ENCODE measurements at regions not wholly inside any gene's neighbourhood (a gene's known extent, or its start where the extent isn't known, plus 50 kb on each side); places are given as distances from the start of the nearest gene placed in this dataset.

DNA sequence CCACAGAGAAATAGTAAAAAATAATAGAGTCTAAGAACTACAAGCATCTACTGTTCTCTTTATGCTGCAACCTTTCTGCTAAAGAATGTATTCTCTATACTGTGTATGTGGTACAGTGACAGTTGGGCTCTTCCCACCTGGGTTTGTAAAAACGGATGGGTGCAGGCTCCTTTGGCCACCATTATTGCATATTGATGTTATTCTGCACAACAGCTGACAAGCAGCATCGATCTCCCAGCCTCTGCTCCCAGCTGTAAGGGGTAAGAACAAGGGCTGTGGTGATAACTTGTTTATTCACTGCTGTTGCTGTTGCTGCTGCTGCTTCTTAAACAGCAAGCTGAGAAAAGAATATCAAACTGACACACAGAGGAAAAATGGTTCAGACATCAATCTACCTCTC is 56.1 kb downstream of the KCNRG start:
- DNase-seq (ENCODE audit: low read depth), result no peak

DNA sequence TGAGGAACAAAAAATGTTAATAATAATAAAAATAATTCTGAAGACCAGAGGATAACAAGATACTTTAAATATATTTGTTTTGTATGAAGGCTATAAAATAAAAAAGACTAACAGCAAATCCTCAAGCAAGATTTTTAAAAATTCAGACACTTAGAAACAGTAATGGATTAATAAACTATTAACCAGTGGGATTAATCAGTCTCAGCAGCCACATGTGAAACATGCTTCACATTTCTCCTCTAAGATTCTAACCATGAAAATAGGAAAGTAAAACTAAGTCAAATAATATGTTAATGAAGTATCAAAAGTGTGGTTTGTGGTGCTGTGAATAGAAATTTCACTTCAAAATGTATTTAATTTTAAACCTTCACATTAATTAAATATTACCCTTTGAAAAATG is 57.4 kb downstream of the KCNRG start:
- DNase-seq (ENCODE audit: low read depth), result no peak

DNA sequence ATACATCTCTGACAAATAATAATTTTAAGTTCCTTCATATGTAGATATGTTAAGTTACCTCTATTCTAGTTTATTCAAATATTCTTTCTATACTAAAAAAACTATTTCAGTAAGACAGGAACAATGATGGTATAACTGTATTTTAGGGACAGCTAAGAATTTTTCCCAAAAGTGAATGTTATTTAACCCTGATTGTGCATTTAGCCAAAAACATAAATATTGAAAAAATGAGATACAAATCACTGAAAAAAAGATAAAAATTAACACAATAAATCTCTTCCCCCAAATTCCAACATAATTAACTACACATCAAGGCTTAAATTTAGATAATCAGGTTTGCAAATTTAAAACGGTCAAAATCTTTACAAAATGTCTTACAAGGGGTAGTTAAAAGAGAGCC is 58.1 kb downstream of the KCNRG start:
- DNase-seq (ENCODE audit: low read depth), result no peak

DNA sequence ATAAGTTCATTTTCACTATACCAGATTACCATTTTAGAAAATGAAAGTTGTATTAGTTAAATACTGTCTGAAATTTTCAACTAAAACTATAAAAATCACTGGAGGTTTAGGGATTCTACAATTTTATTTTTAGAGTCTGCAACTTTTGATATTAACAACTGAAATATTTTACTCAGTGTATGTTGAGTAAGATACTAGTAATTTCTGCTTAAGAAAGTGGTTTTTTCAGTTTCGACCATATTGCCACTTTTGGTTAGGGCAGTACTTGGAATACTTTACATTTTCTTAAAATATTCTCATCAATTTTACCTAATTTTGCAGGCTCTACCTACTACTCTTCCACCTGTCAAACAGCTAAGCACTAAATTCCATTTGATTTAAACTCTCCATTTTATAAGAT is 59.6 kb downstream of the KCNRG start:
- DNase-seq (ENCODE audit: low read depth), result no peak

DNA sequence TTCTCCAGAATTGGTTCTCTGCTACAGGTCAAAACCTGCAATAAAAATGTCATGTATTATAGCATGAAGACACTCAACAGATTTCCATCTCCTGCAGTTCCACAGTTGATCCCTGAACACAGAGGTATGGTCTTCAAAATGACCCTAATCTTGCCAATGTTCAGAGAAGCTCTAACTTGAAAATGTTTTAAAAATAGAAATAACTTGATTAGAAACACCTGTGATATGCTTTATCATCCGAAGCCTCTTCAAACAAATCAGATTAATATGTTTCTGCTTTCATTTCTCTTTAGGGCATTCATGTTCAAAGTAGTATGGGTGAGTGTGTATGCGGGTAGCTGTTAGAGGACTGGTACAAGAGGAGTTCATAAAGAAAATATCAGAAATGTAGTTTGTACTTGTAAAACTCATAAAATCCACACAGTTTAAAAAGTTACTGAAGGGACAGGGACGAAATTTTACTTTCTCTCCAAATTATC is 60.4 kb downstream of the KCNRG start:
- DNase-seq (ENCODE audit: low read depth), result no peak

DNA sequence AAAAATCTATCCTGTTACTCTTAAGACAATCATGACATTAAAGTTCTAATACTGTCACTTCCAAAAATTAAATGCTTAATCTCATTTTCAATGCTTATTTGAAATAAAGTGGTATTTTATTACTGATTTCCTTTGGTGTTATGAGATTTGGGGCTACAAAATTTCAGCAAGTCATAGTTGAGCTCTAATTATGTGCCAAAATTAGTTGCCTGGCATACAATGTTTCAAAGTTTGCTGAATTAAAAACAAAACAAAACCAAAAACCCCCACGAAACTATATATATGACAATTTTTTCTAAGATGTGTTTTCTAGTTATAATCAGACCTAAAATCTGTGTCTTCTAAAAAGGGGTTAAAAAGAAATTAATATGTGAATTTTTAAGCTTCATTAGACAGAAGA is 62.2 kb downstream of the KCNRG start:
- DNase-seq (ENCODE audit: low read depth), result no peak

GRCh38 chr13:50078231-50078894 is 63.1 kb downstream of the KCNRG start:
- no peak for DNase-seq (ENCODE audit: low read depth)

DNA sequence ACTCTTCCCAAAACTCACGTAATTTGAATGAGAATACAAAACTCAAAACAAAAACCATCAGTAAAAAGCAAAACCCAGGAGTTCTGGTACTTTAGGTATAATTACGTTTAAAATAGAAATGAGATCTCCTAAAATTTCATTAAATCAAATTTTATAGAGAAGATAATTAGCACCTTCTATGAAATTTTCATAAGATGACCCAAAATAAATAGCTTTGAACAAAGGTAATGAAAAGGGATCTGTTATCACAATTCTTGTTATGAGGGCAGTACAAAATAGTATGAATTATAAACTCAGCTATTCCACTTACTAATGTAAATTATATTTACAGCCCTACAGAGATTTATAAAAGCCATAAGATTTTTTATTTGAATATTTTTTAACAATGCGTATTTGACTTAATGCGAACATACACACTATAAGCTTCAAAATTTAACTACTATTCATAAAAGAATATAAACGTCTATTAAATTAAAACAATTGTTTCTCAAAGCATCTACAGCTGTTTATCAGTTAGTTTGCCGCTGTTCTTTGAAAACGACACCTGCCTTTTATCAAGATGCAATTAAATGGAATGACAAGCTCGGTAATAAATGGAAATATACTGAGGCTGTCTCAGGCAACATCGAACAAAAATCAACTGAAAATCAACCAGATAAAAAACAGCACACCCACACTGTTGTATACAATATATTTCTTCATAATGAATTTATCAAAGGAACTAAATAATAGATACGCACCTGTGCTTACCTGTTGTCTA is 63.8 kb downstream of the KCNRG start:
- DNase-seq (ENCODE audit: low read depth), result no peak

GRCh38 chr13:50079655-50080202 is 64.5 kb downstream of the KCNRG start:
- DNase-seq (ENCODE audit: low read depth), result no peak

GRCh38 chr13:50080203-50080910 is 65.1 kb downstream of the KCNRG start:
- DNase-seq (ENCODE audit: low read depth), result peak; percentile 11

DNA sequence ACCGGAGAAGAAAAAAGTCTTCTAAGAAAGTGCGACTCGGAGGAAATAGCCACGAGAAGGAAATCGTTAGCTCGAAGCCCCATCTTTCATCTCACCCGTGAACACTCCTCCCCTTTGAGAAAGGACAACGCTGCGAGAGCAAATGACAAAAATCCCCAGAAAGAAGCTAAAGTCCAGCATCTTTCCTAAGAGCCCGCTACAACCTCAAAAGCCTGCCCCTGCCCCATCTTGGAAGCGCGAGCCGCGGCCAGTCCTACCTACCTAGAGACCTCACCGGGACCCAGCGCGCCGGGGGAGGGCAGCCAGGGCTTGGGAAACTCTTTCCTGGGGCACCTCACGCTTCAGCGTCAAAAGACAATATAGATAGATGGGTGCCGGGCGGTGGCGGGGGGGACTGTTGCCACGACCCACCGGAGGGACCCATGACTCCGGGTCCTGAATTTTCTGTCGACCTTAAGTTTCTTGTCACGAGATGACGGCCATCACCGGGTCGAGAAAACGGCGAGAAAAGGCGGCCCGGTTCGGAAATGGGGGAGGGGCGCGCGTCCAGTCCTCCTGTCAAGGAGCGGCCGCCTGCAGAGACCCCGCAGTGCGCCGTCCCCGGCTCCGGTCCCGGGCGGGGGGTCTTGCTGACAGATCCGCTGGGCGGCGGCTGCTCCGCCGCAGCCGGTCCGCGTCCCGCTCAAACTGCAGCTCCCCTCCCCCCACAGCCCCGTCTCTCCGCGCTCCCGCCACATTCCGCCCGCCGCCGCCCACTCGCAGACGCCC is 65.9 kb downstream of the KCNRG start:
- DNase-seq (ENCODE audit: low read depth), result peak; percentile 41

DNA sequence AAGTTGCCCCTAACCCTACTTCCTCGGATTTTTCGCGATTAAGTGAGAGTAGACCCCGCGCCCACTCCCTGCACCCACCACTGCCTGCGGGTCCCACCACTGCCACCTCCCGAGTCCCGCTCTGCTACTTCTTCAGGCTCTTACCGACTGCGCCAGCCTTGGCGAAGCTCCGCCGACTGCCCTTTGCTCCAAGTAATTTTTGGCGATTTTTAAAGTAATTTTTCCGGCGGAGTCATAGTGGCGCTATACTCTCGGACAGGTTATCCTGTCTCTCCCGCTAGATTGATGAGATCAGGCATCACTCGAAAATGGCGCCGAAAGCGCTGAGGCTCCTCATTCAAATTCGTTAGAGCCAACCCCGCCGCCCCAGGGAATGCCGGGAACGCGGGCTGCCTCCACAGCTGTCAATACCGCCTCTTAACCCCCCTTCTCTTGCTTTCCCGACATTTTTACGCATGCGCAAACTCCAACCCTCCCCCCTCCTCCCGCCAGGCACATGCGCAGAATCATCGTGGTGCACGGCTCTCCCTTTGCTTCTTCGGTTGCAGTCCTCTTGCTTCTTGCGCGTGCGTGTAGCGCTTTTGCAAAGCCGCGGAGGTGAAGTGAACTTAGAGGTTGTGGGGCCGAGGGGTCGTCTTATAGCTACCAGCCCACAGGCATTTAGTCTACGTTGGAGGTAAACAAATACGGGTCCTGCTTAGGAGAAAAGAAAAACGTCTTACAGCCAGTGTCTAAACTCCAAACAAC is 66.6 kb downstream of the KCNRG start:
- peak; percentile 97 for DNase-seq (ENCODE audit: low read depth)

DNA sequence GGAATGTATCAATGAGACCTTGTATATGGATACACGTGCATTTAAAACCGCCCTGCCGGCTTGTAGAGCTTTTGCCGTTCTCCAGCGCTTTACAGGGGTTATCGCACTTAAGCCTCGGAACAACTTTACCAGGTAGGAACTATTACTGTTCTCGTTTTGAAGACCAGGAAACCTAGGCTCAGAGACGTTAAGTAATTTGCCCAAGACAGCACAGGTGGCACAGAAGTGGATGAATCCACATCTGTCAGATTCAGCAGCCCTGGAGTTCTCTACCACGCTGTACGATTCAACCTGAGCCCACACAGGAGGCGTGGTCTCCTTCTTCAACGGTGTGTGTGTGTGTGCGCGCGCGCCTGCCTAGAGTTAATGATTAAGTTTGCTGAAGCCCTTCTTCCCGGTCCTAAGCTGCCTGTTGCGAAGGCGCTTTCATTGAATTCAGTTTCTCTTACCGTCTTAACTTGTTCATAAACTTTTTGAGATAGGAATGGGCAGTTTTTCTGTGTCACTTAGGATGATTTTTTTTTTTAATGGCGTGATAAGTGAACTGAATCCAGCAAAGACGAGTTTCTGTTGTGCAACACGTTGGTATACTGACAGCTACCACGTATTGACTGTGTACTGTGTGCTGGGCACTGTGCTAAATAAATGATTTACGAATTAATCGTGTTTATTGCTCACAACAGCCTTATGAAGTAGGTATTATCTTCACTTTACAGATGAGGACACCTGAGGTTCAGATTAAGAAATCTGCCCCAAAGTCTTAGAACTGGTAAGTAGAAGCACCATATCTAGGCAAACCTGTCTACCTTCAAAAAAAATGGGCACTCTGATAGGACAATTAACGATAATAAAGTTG is 67.4 kb downstream of the KCNRG start:
- DNase-seq (ENCODE audit: low read depth), result peak; percentile 81

DNA sequence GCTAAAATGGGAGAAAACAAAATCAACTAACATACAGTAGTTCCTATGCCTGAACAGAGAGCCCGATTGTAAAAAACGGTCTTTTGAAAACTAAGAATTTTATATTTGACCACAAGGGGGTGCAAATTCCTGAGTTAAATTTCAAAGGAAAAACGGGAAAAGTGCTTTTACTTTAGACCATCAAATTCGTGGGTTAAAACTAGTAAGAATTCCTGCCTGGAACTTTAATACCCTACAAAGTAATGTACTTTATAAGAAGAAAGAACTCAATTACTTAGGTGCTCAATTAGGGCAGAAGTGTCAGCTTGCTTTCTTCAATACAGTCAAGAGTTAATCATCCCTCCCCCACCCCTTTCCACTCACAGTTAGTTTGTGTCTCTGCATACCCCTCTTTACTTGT is 69.8 kb downstream of the KCNRG start:
- DNase-seq (ENCODE audit: low read depth), result no peak

DNA sequence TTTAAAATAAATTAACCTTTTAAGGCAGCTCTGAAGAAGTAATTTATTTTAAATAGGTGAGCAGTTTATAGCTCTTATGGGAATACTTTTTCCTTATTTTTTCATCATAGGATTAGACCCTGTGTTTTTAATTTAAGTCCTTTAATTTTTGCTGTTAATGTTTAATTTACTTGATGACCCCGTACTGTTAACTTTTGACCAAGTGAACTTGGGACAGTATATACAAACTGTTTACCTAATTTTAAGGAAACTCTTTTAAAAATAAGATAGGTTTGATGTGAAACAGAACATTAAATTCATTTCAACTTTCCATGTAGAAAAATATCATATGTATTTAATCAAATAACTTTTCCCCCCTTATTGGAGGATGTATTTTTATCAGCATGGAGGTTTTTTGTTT is 74.4 kb downstream of the KCNRG start:
- no peak for DNase-seq (ENCODE audit: low read depth)

DNA sequence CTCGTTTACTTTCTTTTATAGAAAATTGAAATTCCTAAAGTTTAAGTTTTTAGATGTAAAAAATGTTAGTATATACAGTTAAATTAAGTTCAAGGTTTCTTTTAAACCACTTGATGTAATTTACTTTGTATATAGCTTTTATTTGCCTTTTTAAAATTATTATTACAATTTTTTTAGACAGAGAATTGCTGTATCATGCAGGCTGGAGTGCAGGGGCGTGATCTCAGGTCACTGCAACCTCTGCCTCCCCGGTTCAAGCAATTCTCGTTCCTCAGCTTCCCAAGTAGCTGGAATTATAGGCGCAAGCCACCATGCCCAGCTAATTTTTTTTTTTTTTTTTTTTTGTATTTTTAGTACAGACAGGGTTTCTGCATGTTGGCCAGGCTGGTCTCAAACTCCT is 75.0 kb downstream of the KCNRG start:
- DNase-seq (ENCODE audit: low read depth), result no peak

- no peak for DNase-seq (ENCODE audit: low read depth)
Measured at GRCh38 chr13:50094615-50095293, 79.5 kb downstream of the KCNRG start.

- no peak for DNase-seq (ENCODE audit: low read depth)
Measured at GRCh38 chr13:50098693-50099092, 83.4 kb downstream of the KCNRG start.

- DNase-seq (ENCODE audit: low read depth), result no peak
Measured at GRCh38 chr13:50099473-50099872, 84.2 kb downstream of the KCNRG start.

GRCh38 chr13:50101590-50101989 is 86.3 kb downstream of the KCNRG start:
- no peak for DNase-seq (ENCODE audit: low read depth)
